SK-N-SH (cell line): ENCODE measurements at regions not wholly inside any gene's neighbourhood (a gene's known extent, or its start where the extent isn't known, plus 50 kb on each side); places are given as distances from the start of the nearest gene placed in this dataset.

Source experiments
- CTCF ChIA-PET: fragments of 300-600, 350-600 bp; formaldehyde crosslinking; extraction: SDS; loops from one replicate; lab custom pipeline; 2021; lab: Yijun Ruan, JAX
- POLR2A ChIA-PET: fragments of 350-600 bp; sonication (Branson Sonifier 250); formaldehyde crosslinking; extraction: SDS; loops from one replicate; lab custom pipeline; 2020; ENCODE audit warnings: antibody characterized with exemption, inconsistent platforms; lab: Yijun Ruan, JAX
- DNase-seq: peaks from one replicate; pipeline ENCODE4 v3.0.0; 2012
- H2AFZ ChIP-seq: fragments of 200-600 bp; sonication (generic); 2 replicates; pipeline ENCODE4 v1.8.1; 2016; ENCODE audit warnings: antibody characterized with exemption, mild to moderate bottlenecking, low read depth
- H3F3A ChIP-seq: fragments of 200-600 bp; sonication (generic); replicated peaks from 2 replicates; pipeline ENCODE3; 2016; ENCODE audit warnings: antibody characterized with exemption, mild to moderate bottlenecking; ENCODE audit not compliant: insufficient read depth
- H3K27ac ChIP-seq, 2 experiments: fragments of 200-500 bp in 1 of 2; fragments of 200-600 bp in 1 of 2; sonication (Bioruptor generic) in 1 of 2; sonication (generic), shearing (Covaris generic) in 1 of 2; 2 replicates each; pipeline versions ENCODE4 v1.5.1 to v1.6.1; 2014 to 2016; ENCODE audit warnings: low read depth in 2 of 2, inconsistent platforms in 1 of 2, low read length in 1 of 2, mild to moderate bottlenecking in 1 of 2, mixed read lengths in 1 of 2
- H3K27me3 ChIP-seq: fragments of 200-600 bp; sonication (generic), shearing (Covaris generic); 2 replicates; pipeline ENCODE4 v1.6.1; 2016; ENCODE audit warnings: mixed run types; ENCODE audit not compliant: insufficient read depth
- H3K36me3 ChIP-seq, 2 experiments: fragments of 200-500 bp in 1 of 2; fragments of 200-600 bp in 1 of 2; sonication (Bioruptor generic) in 1 of 2; sonication (generic) in 1 of 2; replicated peaks in 1 of 2; 2 replicates each; pipeline versions ENCODE3 to v1.5.1; 2014 to 2016; ENCODE audit warnings: low read length in 1 of 2, mild to moderate bottlenecking in 1 of 2; ENCODE audit not compliant: insufficient read depth in 2 of 2, control insufficient read depth in 1 of 2
- H3K4me1 ChIP-seq, 2 experiments: fragments of 200-500 bp in 1 of 2; fragments of 200-600 bp in 1 of 2; sonication (Bioruptor generic) in 1 of 2; sonication (generic), shearing (Covaris generic) in 1 of 2; 2 replicates each; pipeline versions ENCODE4 v1.5.1 to v1.6.1; 2014 to 2016; ENCODE audit warnings: low read depth in 1 of 2, low read length in 1 of 2, mixed run types in 1 of 2; ENCODE audit not compliant: insufficient read depth in 2 of 2, control insufficient read depth in 1 of 2
- H3K4me2 ChIP-seq: fragments of 200-600 bp; sonication (generic), shearing (Covaris generic); 2 replicates; pipeline ENCODE4 v1.6.1; 2017; ENCODE audit warnings: mixed run types
- H3K4me3 ChIP-seq, 2 experiments: fragments of 200-500 bp in 1 of 2; fragments of 200-600 bp in 1 of 2; sonication (Bioruptor generic) in 1 of 2; sonication (generic), shearing (Covaris generic) in 1 of 2; 2 replicates each; pipeline versions ENCODE4 v1.5.1 to v1.8.1; 2014 to 2016; ENCODE audit warnings: low read depth in 2 of 2, inconsistent platforms in 1 of 2, low read length in 1 of 2, mild to moderate bottlenecking in 1 of 2, mixed read lengths in 1 of 2, moderate library complexity in 1 of 2
- H3K79me2 ChIP-seq: fragments of 200-600 bp; sonication (generic); 2 replicates; pipeline ENCODE4 v1.8.1; 2017; ENCODE audit warnings: mild to moderate bottlenecking; ENCODE audit not compliant: insufficient read depth
- H3K9ac ChIP-seq: fragments of 200-600 bp; sonication (generic); 2 replicates; pipeline ENCODE4 v1.6.1; 2017; ENCODE audit warnings: mixed run types
- H3K9me2 ChIP-seq: fragments of 200-600 bp; sonication (generic); 2 replicates; pipeline ENCODE4 v1.6.1; 2017; ENCODE audit warnings: mixed run types
- H3K9me3 ChIP-seq: fragments of 200-600 bp; sonication (generic); 2 replicates; pipeline ENCODE4 v1.6.1; 2017; ENCODE audit warnings: mixed run types, mild to moderate bottlenecking, moderate library complexity
- H4K20me1 ChIP-seq: fragments of 200-600 bp; sonication (generic); 2 replicates; pipeline ENCODE4 v1.6.1; 2017; ENCODE audit warnings: mild to moderate bottlenecking, mixed run types; ENCODE audit not compliant: insufficient read depth
- EP300 ChIP-seq, 2 experiments: IDR thresholded peaks; 2 replicates each; pipeline versions ENCODE4 v1.4.0 to v1.6.1; 2012; ENCODE audit warnings: borderline replicate concordance in 1 of 2, low read depth in 1 of 2, low read length in 1 of 2
- EZH2phosphoT487 ChIP-seq: fragments of 200-600 bp; sonication (generic); IDR thresholded peaks from 2 replicates; pipeline ENCODE4 v1.6.1; 2017; ENCODE audit warnings: low read depth, mixed run types, mild to moderate bottlenecking, antibody characterized with exemption, moderate library complexity, borderline replicate concordance
- FOSL2 ChIP-seq: IDR thresholded peaks from 2 replicates; pipeline ENCODE4 v1.4.0; 2012; ENCODE audit warnings: low read depth, mild to moderate bottlenecking, moderate library complexity, borderline replicate concordance
- FOXM1 ChIP-seq: IDR thresholded peaks from 2 replicates; pipeline ENCODE4 v1.4.0; 2012; ENCODE audit warnings: low read depth, mild to moderate bottlenecking
- GABPA ChIP-seq: IDR thresholded peaks from 2 replicates; pipeline ENCODE4 v1.4.0; 2012; ENCODE audit warnings: low read depth, mild to moderate bottlenecking
- GATA2 ChIP-seq: sonication (generic); formaldehyde crosslinking; IDR thresholded peaks from 2 replicates; pipeline ENCODE4 v1.5.0; 2020; ENCODE audit warnings: mild to moderate bottlenecking, missing genetic modification reagents
- JUND ChIP-seq: IDR thresholded peaks from 2 replicates; pipeline ENCODE4 v1.4.0; 2012
- MEF2A ChIP-seq: IDR thresholded peaks from 2 replicates; pipeline ENCODE4 v1.4.0; 2012; ENCODE audit warnings: low read depth, borderline replicate concordance
- NRF1 ChIP-seq: IDR thresholded peaks from 2 replicates; pipeline ENCODE4 v1.6.1; 2012; ENCODE audit warnings: low read depth, mild to moderate bottlenecking, low read length
- RXRA ChIP-seq: IDR thresholded peaks from 2 replicates; pipeline ENCODE4 v1.4.0; 2012; ENCODE audit warnings: low read depth, mild to moderate bottlenecking, borderline replicate concordance
- TAF1 ChIP-seq: IDR thresholded peaks from 2 replicates; pipeline ENCODE4 v1.6.1; 2012; ENCODE audit warnings: low read depth, mild to moderate bottlenecking, low read length, moderate library complexity, borderline replicate concordance
- YY1 ChIP-seq: IDR thresholded peaks from 2 replicates; pipeline ENCODE4 v1.4.0; 2012; ENCODE audit warnings: low read depth, mild to moderate bottlenecking
- WGBS: methylation state at CpG from one replicate; pipeline ENCODE4 v1.1.6; 2017; ENCODE audit warnings: low lambda C conversion rate; 5-methylcytosine and 5-hydroxymethylcytosine counted together
- TF ChIP-seq, protein P1 (sequence below): IDR thresholded peaks from 2 replicates; pipeline ENCODE4 v1.4.0; 2012; ENCODE audit warnings: low read depth, borderline replicate concordance
- TF ChIP-seq, protein P2 (sequence below): fragments of 200-600 bp; sonication (generic); IDR thresholded peaks from 2 replicates; pipeline ENCODE4 v1.6.1; 2017; ENCODE audit warnings: antibody characterized with exemption, mild to moderate bottlenecking, moderate library complexity
- TF ChIP-seq, protein P3 (sequence below): IDR thresholded peaks from 2 replicates; pipeline ENCODE4 v1.4.0; 2012; ENCODE audit warnings: low read depth, borderline replicate concordance
- TF ChIP-seq, protein P4 (sequence below): IDR thresholded peaks from 2 replicates; pipeline ENCODE4 v1.4.0; 2012; ENCODE audit warnings: low read depth
- TF ChIP-seq, protein P5 (sequence below): fragments of 150-350 bp; IDR thresholded peaks from 2 replicates; pipeline ENCODE4 v1.6.1; 2017; ENCODE audit warnings: antibody characterized with exemption, low read length, low read depth, borderline replicate concordance

DNA sequence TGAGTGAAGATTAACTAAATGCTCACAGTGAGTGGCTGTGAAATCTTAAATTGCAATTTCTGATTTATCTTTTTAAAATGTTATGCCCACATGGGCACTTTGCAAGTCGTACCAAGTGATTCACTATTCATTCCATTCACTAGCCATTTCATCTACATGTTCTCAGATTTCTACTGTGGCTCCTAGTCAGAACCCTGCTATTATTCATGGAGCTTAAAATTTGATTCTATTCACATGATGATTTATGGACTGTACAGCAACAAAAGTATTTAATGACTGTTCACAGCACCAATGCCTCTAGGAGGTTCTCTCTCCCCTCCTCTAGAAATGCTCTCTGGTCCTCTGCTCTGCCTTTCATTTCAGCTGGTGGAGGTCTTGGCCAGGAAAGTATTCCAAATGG lies 133.5 kb upstream of the MAP3K7 start (continued):
- TF ChIP-seq, protein P1, sequence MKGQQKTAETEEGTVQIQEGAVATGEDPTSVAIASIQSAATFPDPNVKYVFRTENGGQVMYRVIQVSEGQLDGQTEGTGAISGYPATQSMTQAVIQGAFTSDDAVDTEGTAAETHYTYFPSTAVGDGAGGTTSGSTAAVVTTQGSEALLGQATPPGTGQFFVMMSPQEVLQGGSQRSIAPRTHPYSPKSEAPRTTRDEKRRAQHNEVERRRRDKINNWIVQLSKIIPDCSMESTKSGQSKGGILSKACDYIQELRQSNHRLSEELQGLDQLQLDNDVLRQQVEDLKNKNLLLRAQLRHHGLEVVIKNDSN: no peak
- TF ChIP-seq FOSL2 (no peak), FOXM1 (no peak), YY1 (no peak)
- TF ChIP-seq, protein P2, sequence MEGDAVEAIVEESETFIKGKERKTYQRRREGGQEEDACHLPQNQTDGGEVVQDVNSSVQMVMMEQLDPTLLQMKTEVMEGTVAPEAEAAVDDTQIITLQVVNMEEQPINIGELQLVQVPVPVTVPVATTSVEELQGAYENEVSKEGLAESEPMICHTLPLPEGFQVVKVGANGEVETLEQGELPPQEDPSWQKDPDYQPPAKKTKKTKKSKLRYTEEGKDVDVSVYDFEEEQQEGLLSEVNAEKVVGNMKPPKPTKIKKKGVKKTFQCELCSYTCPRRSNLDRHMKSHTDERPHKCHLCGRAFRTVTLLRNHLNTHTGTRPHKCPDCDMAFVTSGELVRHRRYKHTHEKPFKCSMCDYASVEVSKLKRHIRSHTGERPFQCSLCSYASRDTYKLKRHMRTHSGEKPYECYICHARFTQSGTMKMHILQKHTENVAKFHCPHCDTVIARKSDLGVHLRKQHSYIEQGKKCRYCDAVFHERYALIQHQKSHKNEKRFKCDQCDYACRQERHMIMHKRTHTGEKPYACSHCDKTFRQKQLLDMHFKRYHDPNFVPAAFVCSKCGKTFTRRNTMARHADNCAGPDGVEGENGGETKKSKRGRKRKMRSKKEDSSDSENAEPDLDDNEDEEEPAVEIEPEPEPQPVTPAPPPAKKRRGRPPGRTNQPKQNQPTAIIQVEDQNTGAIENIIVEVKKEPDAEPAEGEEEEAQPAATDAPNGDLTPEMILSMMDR: no peak

DNA sequence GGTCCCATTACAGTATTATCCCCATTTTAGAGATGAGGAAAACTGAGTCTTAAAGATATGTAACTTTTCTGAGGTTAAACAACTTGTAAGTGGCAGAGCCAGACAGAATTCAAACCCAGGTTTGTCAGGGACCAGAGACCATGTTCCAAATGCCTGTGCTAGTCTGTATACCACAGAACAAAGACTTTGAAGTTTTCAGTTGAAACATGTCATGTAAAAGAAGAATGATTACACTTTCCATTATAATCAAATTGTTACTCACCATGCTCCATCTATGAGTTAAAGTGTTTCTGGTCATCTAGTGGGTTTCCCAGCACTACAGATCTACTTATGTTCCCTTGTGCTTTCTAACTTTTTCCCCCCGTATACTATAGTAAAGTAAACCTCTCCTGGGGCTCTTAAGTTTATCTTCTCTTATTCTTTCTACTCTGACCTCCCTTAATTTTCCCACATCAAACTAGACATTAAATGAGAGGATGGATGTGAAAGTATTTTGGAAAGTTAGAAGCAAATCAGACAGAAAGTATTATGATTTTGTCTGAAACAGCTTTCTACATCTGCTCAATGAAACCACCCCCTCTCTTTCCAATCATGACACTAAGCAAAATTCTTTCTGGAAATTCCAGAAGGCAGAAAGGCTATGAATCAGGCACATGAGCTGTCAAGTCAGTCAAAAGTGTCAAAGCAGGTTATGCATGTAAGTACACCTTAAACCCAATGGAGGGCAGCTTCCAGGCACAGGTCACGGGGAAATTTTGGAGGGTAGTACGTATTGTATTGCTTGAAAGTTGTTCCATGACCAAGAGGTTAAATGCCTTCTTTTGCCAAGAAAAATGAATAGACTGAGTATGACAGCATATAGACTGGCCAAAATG lies 132.7 kb upstream of the MAP3K7 start:
- Histone ChIP-seq H3K27ac (no peak overlapping the region), H2AFZ (no peak overlapping the region), H3K79me2 (no peaks in the 10 kb centered on the region), H3K9ac (no peak overlapping the region), H3K9me3 (no peaks in the 10 kb centered on the region), H3F3A (peaks cover 4% of the 10 kb centered on the region), H4K20me1 (no peaks in the 10 kb centered on the region), H3K36me3 (no peaks in the 10 kb centered on the region), H3K4me3 (no peak overlapping the region), H3K27me3 (no peaks in the 10 kb centered on the region; the same call in 1 of the 2 replicates), H3K4me1 (no peaks in the 10 kb centered on the region; a peak in 1 of 4 replicates), H3K4me2 (no peak overlapping the region), H3K9me2 (no peaks in the 10 kb centered on the region)
- 30% methylated on average over 3 of the region's 3 CpGs for WGBS
- TF ChIP-seq, protein P1: no peak
- TF ChIP-seq GATA2 (CRISPR knock-in tag) (no peak), EP300 (IDR thresholded peaks at IDR 0.05; ENCODE audit: borderline replicate concordance in 1 of 2, low read depth in 1 of 2, low read length in 1 of 2) (no peak), TAF1 (no peak), NRF1 (no peak), GABPA (no peak), EZH2phosphoT487 (no peak), JUND (no peak), MEF2A (no peak), RXRA (no peak)
- TF ChIP-seq, protein P3, sequence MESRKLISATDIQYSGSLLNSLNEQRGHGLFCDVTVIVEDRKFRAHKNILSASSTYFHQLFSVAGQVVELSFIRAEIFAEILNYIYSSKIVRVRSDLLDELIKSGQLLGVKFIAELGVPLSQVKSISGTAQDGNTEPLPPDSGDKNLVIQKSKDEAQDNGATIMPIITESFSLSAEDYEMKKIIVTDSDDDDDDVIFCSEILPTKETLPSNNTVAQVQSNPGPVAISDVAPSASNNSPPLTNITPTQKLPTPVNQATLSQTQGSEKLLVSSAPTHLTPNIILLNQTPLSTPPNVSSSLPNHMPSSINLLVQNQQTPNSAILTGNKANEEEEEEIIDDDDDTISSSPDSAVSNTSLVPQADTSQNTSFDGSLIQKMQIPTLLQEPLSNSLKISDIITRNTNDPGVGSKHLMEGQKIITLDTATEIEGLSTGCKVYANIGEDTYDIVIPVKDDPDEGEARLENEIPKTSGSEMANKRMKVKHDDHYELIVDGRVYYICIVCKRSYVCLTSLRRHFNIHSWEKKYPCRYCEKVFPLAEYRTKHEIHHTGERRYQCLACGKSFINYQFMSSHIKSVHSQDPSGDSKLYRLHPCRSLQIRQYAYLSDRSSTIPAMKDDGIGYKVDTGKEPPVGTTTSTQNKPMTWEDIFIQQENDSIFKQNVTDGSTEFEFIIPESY: no peak
- TF ChIP-seq, protein P4, sequence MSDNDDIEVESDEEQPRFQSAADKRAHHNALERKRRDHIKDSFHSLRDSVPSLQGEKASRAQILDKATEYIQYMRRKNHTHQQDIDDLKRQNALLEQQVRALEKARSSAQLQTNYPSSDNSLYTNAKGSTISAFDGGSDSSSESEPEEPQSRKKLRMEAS: no peak
- TF ChIP-seq, protein P5, sequence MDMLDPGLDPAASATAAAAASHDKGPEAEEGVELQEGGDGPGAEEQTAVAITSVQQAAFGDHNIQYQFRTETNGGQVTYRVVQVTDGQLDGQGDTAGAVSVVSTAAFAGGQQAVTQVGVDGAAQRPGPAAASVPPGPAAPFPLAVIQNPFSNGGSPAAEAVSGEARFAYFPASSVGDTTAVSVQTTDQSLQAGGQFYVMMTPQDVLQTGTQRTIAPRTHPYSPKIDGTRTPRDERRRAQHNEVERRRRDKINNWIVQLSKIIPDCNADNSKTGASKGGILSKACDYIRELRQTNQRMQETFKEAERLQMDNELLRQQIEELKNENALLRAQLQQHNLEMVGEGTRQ: no peak
- ChIA-PET POLR2A (no interaction called here), CTCF (no interaction called here)
- no peak for DNase-seq
